ENCODE measurements at regions not wholly inside any gene's neighbourhood (a gene's known extent, or its start where the extent isn't known, plus 50 kb on each side); places are given as distances from the start of the nearest gene placed in this dataset.

DNA sequence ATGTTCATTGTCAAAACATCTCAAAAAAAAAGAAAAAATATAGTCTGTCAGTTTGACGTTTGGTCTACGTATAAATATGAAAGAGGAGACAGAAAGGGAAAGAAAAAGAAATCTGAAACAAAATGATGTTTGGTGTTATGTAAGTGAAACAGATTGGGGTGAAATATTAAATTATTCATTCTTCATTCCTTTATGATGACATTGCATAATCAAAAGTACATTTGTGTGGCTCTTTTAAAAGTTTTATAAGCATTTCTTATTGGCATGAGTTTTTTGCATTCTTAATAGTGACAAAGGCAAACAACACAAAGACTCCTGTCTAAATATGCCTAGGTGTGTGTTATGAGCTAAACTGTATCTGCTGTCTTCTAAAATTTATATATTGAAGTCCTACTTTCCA, 232.6 kb downstream of the EFNB2 start:
- no peak for TF ChIP-seq POLR2A (IDR thresholded peaks at IDR 0.05)
- TF ChIP-seq, protein P1, sequence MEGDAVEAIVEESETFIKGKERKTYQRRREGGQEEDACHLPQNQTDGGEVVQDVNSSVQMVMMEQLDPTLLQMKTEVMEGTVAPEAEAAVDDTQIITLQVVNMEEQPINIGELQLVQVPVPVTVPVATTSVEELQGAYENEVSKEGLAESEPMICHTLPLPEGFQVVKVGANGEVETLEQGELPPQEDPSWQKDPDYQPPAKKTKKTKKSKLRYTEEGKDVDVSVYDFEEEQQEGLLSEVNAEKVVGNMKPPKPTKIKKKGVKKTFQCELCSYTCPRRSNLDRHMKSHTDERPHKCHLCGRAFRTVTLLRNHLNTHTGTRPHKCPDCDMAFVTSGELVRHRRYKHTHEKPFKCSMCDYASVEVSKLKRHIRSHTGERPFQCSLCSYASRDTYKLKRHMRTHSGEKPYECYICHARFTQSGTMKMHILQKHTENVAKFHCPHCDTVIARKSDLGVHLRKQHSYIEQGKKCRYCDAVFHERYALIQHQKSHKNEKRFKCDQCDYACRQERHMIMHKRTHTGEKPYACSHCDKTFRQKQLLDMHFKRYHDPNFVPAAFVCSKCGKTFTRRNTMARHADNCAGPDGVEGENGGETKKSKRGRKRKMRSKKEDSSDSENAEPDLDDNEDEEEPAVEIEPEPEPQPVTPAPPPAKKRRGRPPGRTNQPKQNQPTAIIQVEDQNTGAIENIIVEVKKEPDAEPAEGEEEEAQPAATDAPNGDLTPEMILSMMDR (IDR thresholded peaks at IDR 0.05): no peak

Data from breast epithelium (tissue), 3 donors.